Prostate gland (tissue), 2 donors: ENCODE measurements at regions not wholly inside any gene's neighbourhood (a gene's known extent, or its start where the extent isn't known, plus 50 kb on each side); places are given as distances from the start of the nearest gene placed in this dataset.

Source experiments
- CTCF ChIP-seq, 4 experiments: fragments of 200-600 bp in 2 of 4; fragments of 450-650 bp in 2 of 4; sonication (generic) in 2 of 4; IDR thresholded peaks; 1 replicate in 3 of 4; 2 replicates in 1 of 4; pipeline ENCODE4 v1.5.1; 2016 to 2019; ENCODE audit warnings: antibody characterized with exemption in 4 of 4, mild to moderate bottlenecking in 2 of 4, moderate library complexity in 2 of 4
- POLR2A ChIP-seq: fragments of 450-650 bp; IDR thresholded peaks from one replicate; pipeline ENCODE4 v1.6.1; 2016; ENCODE audit warnings: antibody characterized with exemption, mild to moderate bottlenecking

- TF ChIP-seq POLR2A (no peak), CTCF (IDR thresholded peaks at IDR 0.05) (no peak)
Observed at GRCh38 chr3:139173372-139174108, 128.8 kb upstream of the PRR23C start.
